HepG2 (cell line): ENCODE measurements at regions not wholly inside any gene's neighbourhood (a gene's known extent, or its start where the extent isn't known, plus 50 kb on each side); places are given as distances from the start of the nearest gene placed in this dataset.

Experiments used
- ATAC-seq: fragments of 200-7000 bp; cut with Tn5 transposase; 3 replicates; pipeline ENCODE4 v1.9.1; 2020; ENCODE audit warnings: mild to moderate bottlenecking, moderate library complexity
- BruUV-seq: library from RNA; stranded (reverse); fragments of 400-500 nt; replicated peaks from 2 replicates; lab custom pipeline; 2021; lab: Mats Ljungman, UMichigan
- CTCF ChIA-PET: fragments of 300-600 bp; formaldehyde crosslinking; extraction: SDS; loops from one replicate; lab custom pipeline; 2021; ENCODE audit warnings: low total read pairs, inconsistent platforms, low intra/inter-chr PET ratio; lab: Yijun Ruan, JAX
- POLR2A ChIA-PET: fragments of 350-600 bp; sonication (Branson Sonifier 250); formaldehyde crosslinking; loops from one replicate; lab custom pipeline; 2020; ENCODE audit warnings: antibody characterized with exemption, inconsistent platforms; lab: Yijun Ruan, JAX
- DNase-seq: peaks from one replicate; pipeline ENCODE4 v3.0.0-alpha.2; 2015; ENCODE audit warnings: low spot score
- FAIRE-seq: peaks from 3 replicates; lab custom pipeline; 2011; peaks lifted over from hg19 to GRCh38; lab: Jason Lieb, UNC
- H2AFZ ChIP-seq: one replicate; pipeline ENCODE4 v1.6.1; 2011; ENCODE audit warnings: low read length, inconsistent platforms
- H3K27ac ChIP-seq: fragments of 300-600 bp; 3 replicates; pipeline ENCODE4 v1.8.0; 2011; ENCODE audit warnings: mixed run types, mild to moderate bottlenecking, mixed read lengths, low read length, inconsistent platforms; ENCODE audit not compliant: insufficient read depth; ENCODE audit errors: extremely low read length
- H3K27me3 ChIP-seq, 2 experiments: fragments of 200-600 bp in 1 of 2; 2 replicates in 1 of 2; 3 replicates in 1 of 2; pipeline versions ENCODE4 v1.6.0 to v1.8.0; 2011; ENCODE audit warnings: low read length in 2 of 2, mild to moderate bottlenecking in 2 of 2, moderate library complexity in 2 of 2, inconsistent platforms in 1 of 2; ENCODE audit not compliant: insufficient read depth in 2 of 2, control insufficient read depth in 1 of 2
- H3K36me3 ChIP-seq, 2 experiments: fragments of 200-600 bp in 1 of 2; replicated peaks in 1 of 2; 2 replicates in 1 of 2; 3 replicates in 1 of 2; pipeline versions ENCODE4 v1.5.1 to v1.8.0; 2011; ENCODE audit warnings: low read length in 2 of 2, inconsistent platforms in 1 of 2; ENCODE audit not compliant: insufficient read depth in 2 of 2, control insufficient read depth in 1 of 2
- H3K4me1 ChIP-seq: 2 replicates; pipeline ENCODE4 v1.5.1; 2012; ENCODE audit warnings: low read length, inconsistent platforms; ENCODE audit not compliant: insufficient read depth
- H3K4me2 ChIP-seq: 2 replicates; pipeline ENCODE4 v1.6.0; 2011; ENCODE audit warnings: low read depth, low read length, inconsistent platforms
- H3K4me3 ChIP-seq, 3 experiments: fragments of 200-600 bp in 1 of 3; sonication (generic), shearing (Covaris generic) in 1 of 3; replicated peaks in 1 of 3; 2 replicates each; pipeline ENCODE4 v1.5.1; 2011 to 2016; ENCODE audit warnings: low read length in 3 of 3, inconsistent platforms in 2 of 3, low read depth in 2 of 3, mild to moderate bottlenecking in 2 of 3, control low read depth in 1 of 3, mixed read lengths in 1 of 3; ENCODE audit not compliant: insufficient read depth in 1 of 3
- H3K79me2 ChIP-seq: one replicate; pipeline ENCODE4 v1.6.1; 2011; ENCODE audit warnings: low read length, inconsistent platforms; ENCODE audit not compliant: insufficient read depth
- H3K9ac ChIP-seq: 2 replicates; pipeline ENCODE4 v1.6.0; 2011; ENCODE audit warnings: mild to moderate bottlenecking, low read depth, low read length, inconsistent platforms; ENCODE audit not compliant: insufficient read depth
- H3K9me3 ChIP-seq: 2 replicates; pipeline ENCODE4 v1.5.1; 2012; ENCODE audit warnings: mild to moderate bottlenecking, low read length
- H4K20me1 ChIP-seq: 2 replicates; pipeline ENCODE4 v1.6.0; 2011; ENCODE audit warnings: inconsistent platforms, mild to moderate bottlenecking, low read length, moderate library complexity; ENCODE audit not compliant: insufficient read depth
- AKAP8 ChIP-seq: sonication (generic); formaldehyde crosslinking; IDR thresholded peaks from 2 replicates; pipeline ENCODE4 v1.5.1; 2020; ENCODE audit warnings: mild to moderate bottlenecking, missing genetic modification reagents
- ATM ChIP-seq: fragments of 450-650 bp; IDR thresholded peaks from 2 replicates; pipeline ENCODE4 v1.7.1; 2017; ENCODE audit warnings: mild to moderate bottlenecking, borderline replicate concordance
- BRCA1 ChIP-seq: sonication (generic); formaldehyde crosslinking; IDR thresholded peaks from 2 replicates; pipeline ENCODE4 v1.4.0; 2020; ENCODE audit warnings: missing genetic modification reagents
- BRD4 ChIP-seq: sonication (generic); formaldehyde crosslinking; IDR thresholded peaks from 2 replicates; pipeline ENCODE4 v1.4.0; 2020; ENCODE audit warnings: missing genetic modification reagents
- CCAR2 ChIP-seq: fragments of 200-400 bp; formaldehyde crosslinking; optimal IDR thresholded peaks from 2 replicates; pipeline ENCODE3; 2018; ENCODE audit warnings: low read depth, mild to moderate bottlenecking, low read length, moderate library complexity
- FOXM1 ChIP-seq: sonication (generic); formaldehyde crosslinking; IDR thresholded peaks from 2 replicates; pipeline ENCODE4 v1.5.0; 2020; ENCODE audit warnings: missing genetic modification reagents
- GTF2F1 ChIP-seq: fragments of 150-350 bp; IDR thresholded peaks from 2 replicates; pipeline ENCODE4 v1.6.1; 2014; ENCODE audit warnings: low read length
- HNF1B ChIP-seq: sonication (generic); formaldehyde crosslinking; IDR thresholded peaks from 2 replicates; pipeline ENCODE4 v1.5.1; 2020; ENCODE audit warnings: mild to moderate bottlenecking, moderate library complexity, missing genetic modification reagents
- PITX1 ChIP-seq: sonication (generic); formaldehyde crosslinking; IDR thresholded peaks from 2 replicates; pipeline ENCODE4 v1.5.1; 2020; ENCODE audit warnings: mild to moderate bottlenecking, missing genetic modification reagents
- PLSCR1 ChIP-seq: sonication (generic); formaldehyde crosslinking; IDR thresholded peaks from 2 replicates; pipeline ENCODE4 v1.5.0; 2020; ENCODE audit warnings: missing genetic modification reagents, mild to moderate bottlenecking, borderline replicate concordance
- POLR2A ChIP-seq, 2 experiments: IDR thresholded peaks; 2 replicates each; pipeline ENCODE4 v1.6.1; 2011; ENCODE audit warnings: low read depth in 2 of 2, low read length in 2 of 2, mild to moderate bottlenecking in 1 of 2, moderate library complexity in 1 of 2; ENCODE audit not compliant: insufficient read depth in 1 of 2
- ZMAT3 ChIP-seq: sonication (generic); formaldehyde crosslinking; conservative IDR thresholded peaks from 2 replicates; pipeline ENCODE4 v1.7.0; 2021; ENCODE audit warnings: missing genetic modification reagents
- ZNF260 ChIP-seq: sonication (generic); formaldehyde crosslinking; IDR thresholded peaks from 2 replicates; pipeline ENCODE4 v1.4.0; 2020; ENCODE audit warnings: missing genetic modification reagents, low read depth, mild to moderate bottlenecking, borderline replicate concordance
- ZNF331 ChIP-seq: sonication (generic); formaldehyde crosslinking; IDR thresholded peaks from 2 replicates; pipeline ENCODE4 v1.4.0; 2020; ENCODE audit warnings: missing genetic modification reagents
- ZNF580 ChIP-seq: IDR thresholded peaks from 2 replicates; pipeline ENCODE4 v1.6.1; 2016; ENCODE audit warnings: low read depth, borderline replicate concordance
- ZNF614 ChIP-seq: IDR thresholded peaks from 2 replicates; pipeline ENCODE4 v1.6.1; 2018; ENCODE audit warnings: missing biosample characterization, missing genetic modification reagents, inconsistent platforms, borderline replicate concordance
- ZNF788 ChIP-seq: sonication (generic); formaldehyde crosslinking; IDR thresholded peaks from 2 replicates; pipeline ENCODE4 v1.5.0; 2020; ENCODE audit warnings: mild to moderate bottlenecking, missing genetic modification reagents, borderline replicate concordance
- ZSCAN12 ChIP-seq: sonication (generic); formaldehyde crosslinking; IDR thresholded peaks from 2 replicates; pipeline ENCODE4 v1.9.0; 2021; ENCODE audit warnings: mild to moderate bottlenecking, missing genetic modification reagents
- ZSCAN30 ChIP-seq: sonication (generic); formaldehyde crosslinking; IDR thresholded peaks from 2 replicates; pipeline ENCODE4 v1.5.0; 2020; ENCODE audit warnings: mild to moderate bottlenecking, missing genetic modification reagents
- ZSCAN5A ChIP-seq: sonication (generic); formaldehyde crosslinking; IDR thresholded peaks from 2 replicates; pipeline ENCODE4 v1.8.0; 2022; ENCODE audit warnings: mild to moderate bottlenecking, missing genetic modification reagents, borderline replicate concordance
- WGBS: methylation state at CpG from one replicate; pipeline ENCODE4 v1.1.6; 2017; ENCODE audit warnings: low lambda C conversion rate; 5-methylcytosine and 5-hydroxymethylcytosine counted together
- in situ Hi-C: cut with HindIII; loops from 2 replicates; pipeline ENCODE4 v1.10.0; 2017; ENCODE audit warnings: low pct_unique_long_range_greater_than_20kb; ENCODE audit not compliant: extremely low pct_ligation_motif_present
- intact Hi-C: fragments of 100-400 bp; cut with micrococcal nuclease; formaldehyde crosslinking; loops from one replicate; pipeline ENCODE4 v1.10.0; 2022; ENCODE audit not compliant: unreplicated experiment

GRCh38 chr7:131895541-131896164 is 339.2 kb upstream of the PODXL start:
- Histone ChIP-seq H3K4me3 (no peak overlapping the region), H4K20me1 (no peaks in the 10 kb centered on the region)
- TF ChIP-seq BRCA1 (CRISPR knock-in tag) (no peak), ZNF614 (no peak), ZNF260 (CRISPR knock-in tag) (no peak), ZSCAN5A (no peak), PITX1 (CRISPR knock-in tag) (no peak), GTF2F1 (no peak), ZSCAN30 (CRISPR knock-in tag) (no peak), ZNF788 (CRISPR knock-in tag) (no peak), HNF1B (CRISPR knock-in tag) (no peak), CCAR2 (no peak), ZSCAN12 (CRISPR knock-in tag) (no peak), ZNF331 (CRISPR knock-in tag) (no peak), ZMAT3 (CRISPR knock-in tag) (no peak), FOXM1 (CRISPR knock-in tag) (no peak), AKAP8 (CRISPR knock-in tag) (no peak), POLR2A (IDR thresholded peaks at IDR 0.05; ENCODE audit: insufficient read depth in 1 of 2, low read depth in 2 of 2, low read length in 2 of 2) (no peak), PLSCR1 (CRISPR knock-in tag) (no peak), ZNF580 (no peak), ATM (no peak), BRD4 (CRISPR knock-in tag) (no peak)
- TF ChIP-seq, all 625 proteins: peak for 0
- intact Hi-C loops (no loop called here), in situ Hi-C loops (no loop called here)
- Histone ChIP-seq H3K36me3 (no peaks in the 10 kb centered on the region), H3K4me1 (no peaks in the 10 kb centered on the region), H2AFZ (no peak overlapping the region), H3K27me3 (no peaks in the 10 kb centered on the region), H3K9ac (no peak overlapping the region), H3K27ac (no peak overlapping the region), H3K4me2 (no peak overlapping the region), H3K9me3 (no peaks in the 10 kb centered on the region), H3K79me2 (no peaks in the 10 kb centered on the region)
- CTCF ChIA-PET: no interaction called here
- BruUV-seq: no TSS peak
- ATAC-seq: no peak
- FAIRE-seq: no peak
- WGBS: 58% methylated on average over 2 of the region's 2 CpGs
- POLR2A ChIA-PET: no interaction called here
- DNase-seq: no peak
